ENCODE measurements at regions not wholly inside any gene's neighbourhood (a gene's known extent, or its start where the extent isn't known, plus 50 kb on each side); places are given as distances from the start of the nearest gene placed in this dataset.

- TF ChIP-seq CTCF (IDR thresholded peaks at IDR 0.05; ENCODE audit: low read depth, low read length) = no peak
- no peak for DNase-seq (ENCODE audit: extremely low read depth, low read depth)
Observed at GRCh38 chr2:151002959-151003600, 258.6 kb downstream of the RBM43 start.

GRCh38 chr2:150997702-150998440 is 263.8 kb downstream of the RBM43 start:
- no peak for TF ChIP-seq CTCF (IDR thresholded peaks at IDR 0.05; ENCODE audit: low read depth, low read length)
- DNase-seq (ENCODE audit: extremely low read depth, low read depth) = peak; percentile 47

GRCh38 chr2:150997066-150997465 is 264.6 kb downstream of the RBM43 start:
- DNase-seq (ENCODE audit: extremely low read depth, low read depth) = peak; percentile 87
- TF ChIP-seq CTCF (IDR thresholded peaks at IDR 0.05; ENCODE audit: low read depth, low read length) = no peak

GRCh38 chr2:150994076-150994475 is 267.6 kb downstream of the RBM43 start:
- TF ChIP-seq CTCF (IDR thresholded peaks at IDR 0.05; ENCODE audit: low read depth, low read length) = no peak
- peak; percentile 36 for DNase-seq (ENCODE audit: extremely low read depth, low read depth)

GRCh38 chr2:150989969-150990368 is 271.7 kb downstream of the RBM43 start:
- no peak for DNase-seq (ENCODE audit: extremely low read depth, low read depth)
- no peak for TF ChIP-seq CTCF (IDR thresholded peaks at IDR 0.05; ENCODE audit: low read depth, low read length)

- no peak for TF ChIP-seq CTCF (IDR thresholded peaks at IDR 0.05; ENCODE audit: low read depth, low read length)
- DNase-seq (ENCODE audit: extremely low read depth, low read depth) = no peak
Observed at GRCh38 chr2:150985741-150986140, 275.9 kb downstream of the RBM43 start.

GRCh38 chr2:150983314-150983897 is 278.3 kb downstream of the RBM43 start:
- DNase-seq (ENCODE audit: extremely low read depth, low read depth) = no peak
- TF ChIP-seq CTCF (IDR thresholded peaks at IDR 0.05; ENCODE audit: low read depth, low read length) = no peak

Measured in AG09319 (cell line).